Neutrophil (primary cell): ENCODE measurements at regions not wholly inside any gene's neighbourhood (a gene's known extent, or its start where the extent isn't known, plus 50 kb on each side); places are given as distances from the start of the nearest gene placed in this dataset.

Experiments used
- H3K27ac ChIP-seq: fragments of 200-600 bp; sonication (generic); 2 replicates; pipeline ENCODE4 v1.5.1; 2016; ENCODE audit warnings: mild to moderate bottlenecking, moderate library complexity
- H3K27me3 ChIP-seq: fragments of 200-600 bp; sonication (generic); 2 replicates; pipeline ENCODE4 v1.6.0; 2016; ENCODE audit warnings: mild to moderate bottlenecking
- H3K36me3 ChIP-seq: fragments of 200-600 bp; sonication (generic); 2 replicates; pipeline ENCODE4 v1.5.1; 2017
- H3K4me1 ChIP-seq, 2 experiments: fragments of 200-600 bp in 1 of 2; sonication (generic) in 1 of 2; 1 replicate in 1 of 2; 2 replicates in 1 of 2; pipeline versions ENCODE4 v1.5.1 to v1.6.1; 2013 to 2016; ENCODE audit warnings: low read depth in 1 of 2, low read length in 1 of 2, mild to moderate bottlenecking in 1 of 2, moderate library complexity in 1 of 2; ENCODE audit not compliant: control insufficient read depth in 1 of 2, insufficient read depth in 1 of 2
- H3K4me3 ChIP-seq, 2 experiments: fragments of 200-600 bp in 1 of 2; sonication (generic) in 1 of 2; 1 replicate in 1 of 2; 2 replicates in 1 of 2; pipeline ENCODE4 v1.5.1; 2013 to 2016; ENCODE audit warnings: low read depth in 1 of 2, low read length in 1 of 2, mild to moderate bottlenecking in 1 of 2, moderate library complexity in 1 of 2
- H3K9me3 ChIP-seq: fragments of 200-600 bp; sonication (generic); 2 replicates; pipeline ENCODE4 v1.5.1; 2016
- TF ChIP-seq, protein P1 (sequence below): fragments of 200-600 bp; sonication (generic); IDR thresholded peaks from 2 replicates; pipeline ENCODE4 v1.5.1; 2016; ENCODE audit warnings: antibody characterized with exemption

DNA sequence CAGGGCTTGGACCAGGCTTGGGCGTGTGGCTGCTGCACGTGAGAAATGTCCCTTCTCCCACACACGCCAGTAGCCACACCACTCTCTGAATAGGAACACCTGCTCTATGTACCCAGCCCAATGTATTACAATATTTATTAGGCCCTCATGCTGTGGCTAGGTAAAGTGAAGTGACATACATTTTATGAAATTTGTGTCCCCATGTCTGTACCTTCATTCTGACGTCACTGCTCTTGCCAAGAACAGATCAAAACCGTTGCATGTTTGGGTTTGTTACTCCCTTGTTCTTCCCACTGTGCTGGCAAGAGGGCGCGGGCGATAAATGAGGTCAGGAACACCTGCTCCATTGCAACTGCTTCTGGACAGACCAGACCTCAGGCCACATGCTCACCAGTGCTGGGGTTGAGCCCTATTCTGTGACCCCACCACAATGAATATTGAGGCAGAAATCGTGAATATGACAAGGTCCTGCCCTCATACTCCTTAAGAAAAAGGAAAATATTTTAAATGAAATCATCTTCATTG is 436.4 kb upstream of the SALL3 start:
- Histone ChIP-seq H3K9me3 (no peaks in the 10 kb centered on the region), H3K4me3 (no peak overlapping the region), H3K4me1 (no peaks in the 10 kb centered on the region), H3K27ac (no peak overlapping the region), H3K27me3 (no peaks in the 10 kb centered on the region), H3K36me3 (no peaks in the 10 kb centered on the region)
- TF ChIP-seq, protein P1, sequence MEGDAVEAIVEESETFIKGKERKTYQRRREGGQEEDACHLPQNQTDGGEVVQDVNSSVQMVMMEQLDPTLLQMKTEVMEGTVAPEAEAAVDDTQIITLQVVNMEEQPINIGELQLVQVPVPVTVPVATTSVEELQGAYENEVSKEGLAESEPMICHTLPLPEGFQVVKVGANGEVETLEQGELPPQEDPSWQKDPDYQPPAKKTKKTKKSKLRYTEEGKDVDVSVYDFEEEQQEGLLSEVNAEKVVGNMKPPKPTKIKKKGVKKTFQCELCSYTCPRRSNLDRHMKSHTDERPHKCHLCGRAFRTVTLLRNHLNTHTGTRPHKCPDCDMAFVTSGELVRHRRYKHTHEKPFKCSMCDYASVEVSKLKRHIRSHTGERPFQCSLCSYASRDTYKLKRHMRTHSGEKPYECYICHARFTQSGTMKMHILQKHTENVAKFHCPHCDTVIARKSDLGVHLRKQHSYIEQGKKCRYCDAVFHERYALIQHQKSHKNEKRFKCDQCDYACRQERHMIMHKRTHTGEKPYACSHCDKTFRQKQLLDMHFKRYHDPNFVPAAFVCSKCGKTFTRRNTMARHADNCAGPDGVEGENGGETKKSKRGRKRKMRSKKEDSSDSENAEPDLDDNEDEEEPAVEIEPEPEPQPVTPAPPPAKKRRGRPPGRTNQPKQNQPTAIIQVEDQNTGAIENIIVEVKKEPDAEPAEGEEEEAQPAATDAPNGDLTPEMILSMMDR = no peak

DNA sequence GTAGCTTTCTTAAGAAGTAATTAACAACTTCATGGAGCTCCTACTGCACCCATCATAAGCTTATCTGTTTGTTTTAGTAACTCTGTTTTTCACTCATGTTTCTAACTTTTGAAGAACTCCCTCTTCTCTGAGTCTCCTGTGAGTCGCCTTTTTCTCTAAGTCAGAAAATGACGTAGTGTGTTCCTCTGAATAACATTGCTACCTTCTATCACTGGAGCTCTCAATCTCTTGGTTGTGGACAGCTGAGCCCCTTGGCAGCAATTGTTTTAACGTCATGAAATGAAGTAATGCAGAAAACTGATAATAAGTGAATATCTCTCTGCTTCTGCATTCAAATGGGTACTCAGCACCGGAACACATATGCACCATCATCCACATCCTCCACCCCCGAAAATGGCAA is 433.3 kb upstream of the SALL3 start:
- TF ChIP-seq, protein P1 = no peak
- Histone ChIP-seq H3K27me3 (no peaks in the 10 kb centered on the region), H3K4me1 (no peaks in the 10 kb centered on the region), H3K4me3 (no peak overlapping the region), H3K27ac (no peak overlapping the region), H3K9me3 (no peaks in the 10 kb centered on the region), H3K36me3 (no peaks in the 10 kb centered on the region)

DNA sequence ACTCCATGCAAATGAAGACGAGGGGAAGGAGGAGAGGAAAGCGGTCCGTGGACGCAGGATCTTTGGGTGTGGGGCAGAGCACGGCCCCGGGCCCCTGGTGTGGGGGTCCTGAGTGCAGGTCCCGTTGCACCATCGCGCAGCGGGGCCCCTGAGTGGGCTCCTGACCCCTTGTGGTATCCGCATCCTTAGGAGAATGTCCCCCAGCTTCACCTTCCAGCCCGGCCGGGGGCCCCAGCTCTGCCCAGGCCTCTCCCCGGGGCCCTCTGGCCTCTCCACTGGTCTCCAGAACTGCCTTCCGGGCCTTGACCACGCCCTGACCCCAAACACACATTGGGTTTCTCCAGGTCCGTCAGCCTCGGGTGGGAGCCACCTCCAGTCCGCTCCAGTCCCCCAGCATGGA is 431.8 kb upstream of the SALL3 start:
- Histone ChIP-seq H3K36me3 (no peaks in the 10 kb centered on the region), H3K27me3 (no peaks in the 10 kb centered on the region), H3K27ac (no peak overlapping the region), H3K4me1 (no peaks in the 10 kb centered on the region), H3K4me3 (no peak overlapping the region), H3K9me3 (no peaks in the 10 kb centered on the region)
- TF ChIP-seq, protein P1 = no peak

DNA sequence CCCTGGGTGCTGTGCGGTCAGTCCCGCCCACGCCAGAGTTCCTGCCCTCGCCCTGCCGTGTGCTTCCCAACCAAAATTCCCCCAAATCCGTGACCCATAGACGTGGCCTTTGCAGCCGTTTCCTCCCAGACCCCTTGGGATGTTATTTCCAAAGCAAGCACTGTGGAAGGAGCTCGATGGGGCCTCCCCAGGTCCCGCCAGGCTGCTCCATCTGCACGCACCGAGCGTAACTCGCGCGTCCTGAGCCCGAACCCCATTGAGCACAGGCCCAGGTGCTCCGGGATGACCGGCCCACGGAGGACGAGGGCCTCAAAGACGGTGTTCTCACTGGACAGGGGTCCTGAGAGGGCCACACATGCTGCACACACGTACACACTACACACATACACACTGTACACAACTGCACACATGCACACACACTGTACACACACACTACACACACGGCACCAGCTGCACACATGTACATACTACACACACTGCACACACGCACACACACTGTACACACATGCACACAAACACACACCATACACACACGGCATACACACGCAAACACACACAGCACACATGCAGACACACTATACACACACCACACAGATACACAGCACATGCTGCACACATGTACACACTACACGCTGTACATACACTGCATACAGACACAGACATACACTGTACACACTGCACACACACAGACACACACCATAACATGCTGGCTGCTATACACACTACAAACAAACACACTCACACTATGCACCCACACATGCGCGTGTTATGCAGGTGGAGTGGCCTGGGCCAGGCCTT is 431.2 kb upstream of the SALL3 start:
- Histone ChIP-seq H3K9me3 (no peaks in the 10 kb centered on the region), H3K36me3 (no peaks in the 10 kb centered on the region), H3K27me3 (no peaks in the 10 kb centered on the region), H3K4me1 (no peaks in the 10 kb centered on the region), H3K4me3 (no peak overlapping the region), H3K27ac (no peak overlapping the region)
- TF ChIP-seq, protein P1 = no peak

DNA sequence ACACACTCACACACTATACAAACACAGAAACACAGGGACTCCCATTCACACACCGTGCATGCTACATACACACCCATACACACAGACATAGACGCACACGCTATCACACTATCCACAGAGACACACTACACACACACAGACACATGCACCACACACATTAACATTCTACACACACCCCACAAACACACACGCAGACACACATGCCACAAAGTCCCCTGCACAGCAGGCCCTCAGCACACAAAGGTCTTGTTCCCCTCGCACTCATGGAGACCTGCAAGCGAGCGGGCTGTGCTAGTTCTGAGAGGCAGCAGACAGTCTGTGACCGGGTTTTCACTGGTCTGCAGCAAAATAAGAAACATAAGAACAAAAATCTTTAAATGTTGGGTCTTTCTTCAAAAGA is 429.6 kb upstream of the SALL3 start:
- Histone ChIP-seq H3K4me1 (no peaks in the 10 kb centered on the region), H3K36me3 (no peaks in the 10 kb centered on the region), H3K4me3 (no peak overlapping the region), H3K27ac (no peak overlapping the region), H3K9me3 (no peaks in the 10 kb centered on the region), H3K27me3 (no peaks in the 10 kb centered on the region)
- TF ChIP-seq, protein P1 = no peak
